Psoas muscle (tissue), 7 donors: ENCODE measurements at regions not wholly inside any gene's neighbourhood (a gene's known extent, or its start where the extent isn't known, plus 50 kb on each side); places are given as distances from the start of the nearest gene placed in this dataset.
A peak's percentile ranks its signal among the peaks of the same experiment; 100 is the strongest.

ENCODE experiments used
- ATAC-seq, 4 donors: fragments of 200-7000 bp; cut with Tn5 transposase; one replicate each; pipeline ENCODE4 v1.9.1; 2020; ENCODE audit warnings: moderate library complexity in 3 of 4, mild to moderate bottlenecking in 2 of 4
- DNase-seq, 2 donors: peaks; one replicate each; pipeline ENCODE4 v3.0.0-alpha.2; 2020
- H3K27ac ChIP-seq: fragments of 200-600 bp; one replicate; pipeline ENCODE4 v1.8.0; 2022
- H3K27me3 ChIP-seq, 3 donors: fragments of 200-600 bp in 1 of 3; one replicate each; pipeline versions ENCODE4 v1.6.1 to v1.8.0; 2013 to 2022; ENCODE audit warnings: low read length in 2 of 3, mild to moderate bottlenecking in 2 of 3, moderate library complexity in 1 of 3; ENCODE audit not compliant: insufficient read depth in 3 of 3
- H3K36me3 ChIP-seq, 2 donors: fragments of 200-600 bp in 1 of 2; one replicate each; pipeline versions ENCODE4 v1.6.1 to v1.8.0; 2013 to 2022; ENCODE audit warnings: low read depth in 1 of 2, mild to moderate bottlenecking in 1 of 2, moderate library complexity in 1 of 2; ENCODE audit not compliant: insufficient read depth in 1 of 2
- H3K4me1 ChIP-seq: fragments of 200-600 bp; one replicate; pipeline ENCODE4 v1.8.0; 2022
- H3K4me3 ChIP-seq: fragments of 200-600 bp; one replicate; pipeline ENCODE4 v1.8.0; 2022; ENCODE audit warnings: mild to moderate bottlenecking
- H3K9me3 ChIP-seq: fragments of 200-600 bp; one replicate; pipeline ENCODE4 v1.8.0; 2022
- CTCF ChIP-seq: fragments of 200-600 bp; IDR thresholded peaks from one replicate; pipeline ENCODE4 v1.8.0; 2022; ENCODE audit warnings: antibody characterized with exemption
- WGBS, 3 donors: extraction: QIAGEN DNeasy Blood & Tissue Kit; methylation state at CpG; one replicate each; pipeline versions ENCODE4 v1.1.6 to v1.1.7; 2013; 5-methylcytosine and 5-hydroxymethylcytosine counted together
- intact Hi-C, 2 donors: fragments of 100-400 bp; cut with DNase I; formaldehyde crosslinking; loops; one replicate each; pipeline versions ENCODE4 v1.11.0 to v1.14.2; 2022
- donor health status: healthy with polysubstance abuse.
- donor health status: DM: no; HTN: no; CAD: no; lungs with moderate emphysema.
- donor health status: Bipolar disorder and iron deficiency.
- donor health status: healthy.
- donor health status: DM: yes; HTN: yes; CAD: no.
- donor health status: DM: no; HTN: no; CAD: no.
- donor health status: DM: yes; HTN: yes; CAD: no.

GRCh38 chr13:75219479-75220237 lies 262.3 kb downstream of the TBC1D4 start:
- H3K9me3 ChIP-seq = no peaks in the 10 kb centered on the region
- 6 to 10% (median 7%) methylated on average over 31 of the region's 31 CpGs for WGBS, 3 donors
- H3K4me1 ChIP-seq = peaks cover 4% of the 10 kb centered on the region
- H3K27ac ChIP-seq = no peak overlapping the region
- H3K4me3 ChIP-seq = peak overlapping the region; percentile 56
- DNase-seq = peak; percentile 77 to 87
- no peaks in the 10 kb centered on the region for H3K36me3 ChIP-seq
- no peaks in the 10 kb centered on the region for H3K27me3 ChIP-seq
- ATAC-seq = peak; percentile 87 to 99 (median 94)
- intact Hi-C loops = loop anchor here (5.0 to 10.0 kb wide), 3 partner anchors 645 to 1467 kb away; no protein-coding TSS in a partner anchor
- peak; percentile 97 for TF ChIP-seq CTCF

- Histone ChIP-seq H3K27me3 (no peaks in the 10 kb centered on the region), H3K9me3 (no peaks in the 10 kb centered on the region), H3K36me3 (no peaks in the 10 kb centered on the region), H3K4me1 (peaks cover 4% of the 10 kb centered on the region), H3K4me3 (no peak overlapping the region), H3K27ac (no peak overlapping the region)
- no peak for DNase-seq
- intact Hi-C loops = loop anchor here (10.0 kb wide), 2 partner anchors 643 to 1383 kb away; no protein-coding TSS in a partner anchor
- TF ChIP-seq CTCF = no peak
- ATAC-seq = no peak
- WGBS, 3 donors = 26 to 49% (median 29%) methylated on average over 1 of the region's 1 CpG
These were observed 264.0 kb downstream of the TBC1D4 start for GRCh38 chr13:75217949-75218348.

GRCh38 chr13:75216038-75216437 lies 265.9 kb downstream of the TBC1D4 start:
- DNase-seq (no peak), ATAC-seq (no peak)
- no peak for TF ChIP-seq CTCF
- no peaks in the 10 kb centered on the region for H3K36me3 ChIP-seq
- whole genome bisulfite sequencing, 3 donors = 20 to 25% (median 23%) methylated on average over 7 of the region's 7 CpGs
- intact Hi-C loops = loop anchor here (10.0 kb wide), 2 partner anchors 641 to 1381 kb away; no protein-coding TSS in a partner anchor
- H3K27ac ChIP-seq = no peak overlapping the region
- H3K4me1 ChIP-seq = peaks cover 4% of the 10 kb centered on the region
- no peaks in the 10 kb centered on the region for H3K9me3 ChIP-seq
- no peaks in the 10 kb centered on the region for H3K27me3 ChIP-seq
- no peak overlapping the region for H3K4me3 ChIP-seq

- H3K4me3 ChIP-seq = no peak overlapping the region
- H3K36me3 ChIP-seq = no peaks in the 10 kb centered on the region
- 84 to 92% (median 88%) methylated on average over 2 of the region's 2 CpGs for WGBS, 3 donors
- DNase-seq (no peak), ATAC-seq (no peak)
- H3K27ac ChIP-seq = no peak overlapping the region
- H3K4me1 ChIP-seq = peaks cover 4% of the 10 kb centered on the region
- H3K9me3 ChIP-seq = no peaks in the 10 kb centered on the region
- no peaks in the 10 kb centered on the region for H3K27me3 ChIP-seq
- TF ChIP-seq CTCF = no peak
- intact Hi-C loops = loop anchor here (10.0 kb wide), 2 partner anchors 640 to 1380 kb away; no protein-coding TSS in a partner anchor
These were observed 267.1 kb downstream of the TBC1D4 start for GRCh38 chr13:75214846-75215245.
